Calu3 (cell line): ENCODE measurements at regions not wholly inside any gene's neighbourhood (a gene's known extent, or its start where the extent isn't known, plus 50 kb on each side); places are given as distances from the start of the nearest gene placed in this dataset.

Experiments used
- BruUV-seq: library from RNA; stranded (reverse); fragments of 400-500 nt; replicated peaks from 2 replicates; lab custom pipeline; 2021; lab: Mats Ljungman, UMichigan
- CTCF ChIA-PET: fragments of 300-600 bp; sonication (Branson Sonifier 250); formaldehyde crosslinking; loops from one replicate; lab custom pipeline; 2022; ENCODE audit warnings: antibody characterized with exemption; lab: Charles Lee
- DNase-seq: peaks from one replicate; pipeline ENCODE4 v3.0.0; 2022
- H3K27ac Mint-ChIP-seq: one replicate; pipeline ENCODE4 v1.8.0; 2022; ENCODE audit warnings: mixed read lengths; ENCODE audit not compliant: unreplicated experiment
- H3K27me3 Mint-ChIP-seq: one replicate; pipeline ENCODE4 v1.8.0; 2022; ENCODE audit warnings: mixed read lengths; ENCODE audit not compliant: unreplicated experiment
- H3K36me3 Mint-ChIP-seq: one replicate; pipeline ENCODE4 v1.8.0; 2022; ENCODE audit warnings: mild to moderate bottlenecking, moderate library complexity, mixed read lengths; ENCODE audit not compliant: insufficient read depth, unreplicated experiment
- H3K4me1 Mint-ChIP-seq: one replicate; pipeline ENCODE4 v1.8.0; 2022; ENCODE audit warnings: mild to moderate bottlenecking, low read depth, mixed read lengths; ENCODE audit not compliant: unreplicated experiment
- H3K4me3 Mint-ChIP-seq: one replicate; pipeline ENCODE4 v1.8.0; 2022; ENCODE audit warnings: mild to moderate bottlenecking, low read depth, moderate library complexity, mixed read lengths; ENCODE audit not compliant: unreplicated experiment
- H3K9me3 Mint-ChIP-seq: one replicate; pipeline ENCODE4 v1.8.0; 2022; ENCODE audit warnings: low read depth, mixed read lengths; ENCODE audit not compliant: unreplicated experiment
- intact Hi-C: fragments of 100-400 bp; cut with micrococcal nuclease; formaldehyde crosslinking; loops from one replicate; pipeline ENCODE4 v1.10.0; 2022; ENCODE audit not compliant: unreplicated experiment
- TF ChIP-seq, protein P1 (sequence below): fragments of 200-600 bp; IDR thresholded peaks from one replicate; pipeline ENCODE4 v1.8.0; 2022; ENCODE audit warnings: antibody characterized with exemption; ENCODE audit not compliant: unreplicated experiment

DNA sequence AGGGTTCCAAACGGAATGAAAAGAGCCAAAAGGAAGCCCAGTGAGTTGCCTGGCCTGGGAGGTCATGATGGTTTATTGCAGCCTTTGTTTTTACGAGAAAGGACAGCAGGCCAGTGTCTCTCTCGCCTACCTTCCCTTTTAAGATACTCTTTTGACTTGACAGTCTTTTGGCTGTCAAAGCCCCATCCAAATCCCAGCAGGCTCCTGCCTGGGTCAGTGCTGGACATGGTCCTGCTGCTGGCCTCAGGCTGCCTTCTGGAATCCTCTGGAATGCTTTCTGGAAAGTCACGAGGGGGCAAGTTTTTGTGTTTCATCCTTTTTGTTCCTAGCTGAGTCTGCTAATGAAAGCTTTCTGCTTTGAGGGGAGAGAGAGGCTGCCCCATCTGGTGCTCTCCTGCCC lies 444.8 kb downstream of the OLFM4 start:
- DNase-seq, result no peak
- no peak overlapping the region for H3K27ac Mint-ChIP-seq
- peaks cover 11% of the 10 kb centered on the region for H3K9me3 Mint-ChIP-seq
- no TSS peak for BruUV-seq
- H3K36me3 Mint-ChIP-seq, result no peaks in the 10 kb centered on the region
- TF ChIP-seq, protein P1, sequence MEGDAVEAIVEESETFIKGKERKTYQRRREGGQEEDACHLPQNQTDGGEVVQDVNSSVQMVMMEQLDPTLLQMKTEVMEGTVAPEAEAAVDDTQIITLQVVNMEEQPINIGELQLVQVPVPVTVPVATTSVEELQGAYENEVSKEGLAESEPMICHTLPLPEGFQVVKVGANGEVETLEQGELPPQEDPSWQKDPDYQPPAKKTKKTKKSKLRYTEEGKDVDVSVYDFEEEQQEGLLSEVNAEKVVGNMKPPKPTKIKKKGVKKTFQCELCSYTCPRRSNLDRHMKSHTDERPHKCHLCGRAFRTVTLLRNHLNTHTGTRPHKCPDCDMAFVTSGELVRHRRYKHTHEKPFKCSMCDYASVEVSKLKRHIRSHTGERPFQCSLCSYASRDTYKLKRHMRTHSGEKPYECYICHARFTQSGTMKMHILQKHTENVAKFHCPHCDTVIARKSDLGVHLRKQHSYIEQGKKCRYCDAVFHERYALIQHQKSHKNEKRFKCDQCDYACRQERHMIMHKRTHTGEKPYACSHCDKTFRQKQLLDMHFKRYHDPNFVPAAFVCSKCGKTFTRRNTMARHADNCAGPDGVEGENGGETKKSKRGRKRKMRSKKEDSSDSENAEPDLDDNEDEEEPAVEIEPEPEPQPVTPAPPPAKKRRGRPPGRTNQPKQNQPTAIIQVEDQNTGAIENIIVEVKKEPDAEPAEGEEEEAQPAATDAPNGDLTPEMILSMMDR, result no peak
- no peaks in the 10 kb centered on the region for H3K27me3 Mint-ChIP-seq
- intact Hi-C loops, result no loop called here
- no peaks in the 10 kb centered on the region for H3K4me1 Mint-ChIP-seq
- CTCF ChIA-PET, result no interaction called here
- H3K4me3 Mint-ChIP-seq, result no peak overlapping the region

GRCh38 chr13:53474878-53475277 lies 446.3 kb downstream of the OLFM4 start:
- Mint-ChIP-seq H3K27ac (no peak overlapping the region), H3K27me3 (no peaks in the 10 kb centered on the region), H3K9me3 (peaks cover 9% of the 10 kb centered on the region), H3K4me1 (no peaks in the 10 kb centered on the region), H3K4me3 (no peak overlapping the region), H3K36me3 (no peaks in the 10 kb centered on the region)
- TF ChIP-seq, protein P1, result no peak
- BruUV-seq, result no TSS peak
- CTCF ChIA-PET, result no interaction called here
- intact Hi-C loops, result no loop called here
- DNase-seq, result no peak

DNA sequence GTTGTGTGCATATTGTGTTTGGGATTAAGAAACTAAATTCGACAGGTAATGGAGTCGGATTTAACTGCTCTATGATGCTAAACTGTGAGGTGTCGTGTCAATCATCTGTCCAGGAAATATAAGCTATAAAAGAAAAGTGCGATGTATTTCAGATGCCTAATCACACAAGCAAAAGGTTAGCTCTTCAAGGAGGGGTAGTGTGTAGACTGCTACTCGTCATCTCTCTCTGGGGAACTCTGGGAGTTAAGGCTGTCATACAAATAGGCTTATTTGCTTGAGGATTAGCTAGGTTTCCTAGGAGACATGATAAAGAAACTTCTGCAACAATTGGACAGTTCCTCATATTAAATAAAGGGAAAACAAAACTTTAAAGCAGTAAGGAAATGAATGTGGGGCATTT lies 462.1 kb downstream of the OLFM4 start:
- no peak overlapping the region for H3K27ac Mint-ChIP-seq
- H3K4me3 Mint-ChIP-seq, result no peak overlapping the region
- CTCF ChIA-PET, result no interaction called here
- H3K9me3 Mint-ChIP-seq, result peaks cover 13% of the 10 kb centered on the region
- H3K4me1 Mint-ChIP-seq, result no peaks in the 10 kb centered on the region
- intact Hi-C loops, result no loop called here
- no peak for DNase-seq
- TF ChIP-seq, protein P1, result no peak
- no peaks in the 10 kb centered on the region for H3K27me3 Mint-ChIP-seq
- BruUV-seq, result no TSS peak
- no peaks in the 10 kb centered on the region for H3K36me3 Mint-ChIP-seq

DNA sequence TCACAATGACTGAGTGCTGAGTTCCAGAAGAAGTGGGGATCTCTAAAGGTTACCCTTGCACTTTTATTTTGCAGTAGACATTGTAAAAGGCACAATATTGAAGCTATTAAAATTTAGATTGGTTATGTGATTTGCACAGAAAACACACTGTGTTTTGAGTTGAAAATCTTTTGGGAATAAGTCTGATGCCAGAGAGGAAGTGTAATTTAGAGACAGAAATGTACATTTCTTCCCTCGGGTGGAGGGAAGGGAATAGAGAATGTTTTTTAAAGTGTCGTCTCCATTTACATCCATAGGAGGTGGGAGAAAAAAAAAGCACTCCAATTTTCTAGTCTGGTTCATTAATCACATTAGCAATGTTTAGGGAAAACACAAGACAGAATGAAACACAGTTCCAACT lies 465.8 kb downstream of the OLFM4 start:
- DNase-seq, result no peak
- Mint-ChIP-seq H3K27ac (no peak overlapping the region), H3K9me3 (peaks cover 17% of the 10 kb centered on the region), H3K27me3 (no peaks in the 10 kb centered on the region), H3K4me3 (no peak overlapping the region), H3K36me3 (no peaks in the 10 kb centered on the region), H3K4me1 (no peaks in the 10 kb centered on the region)
- CTCF ChIA-PET, result no interaction called here
- intact Hi-C loops, result no loop called here
- TF ChIP-seq, protein P1, result no peak
- no TSS peak for BruUV-seq
